Panc1 (cell line): ENCODE measurements at regions not wholly inside any gene's neighbourhood (a gene's known extent, or its start where the extent isn't known, plus 50 kb on each side); places are given as distances from the start of the nearest gene placed in this dataset.

Source experiments
- ATAC-seq: fragments of 200-7000 bp; cut with Tn5 transposase; 2 replicates; pipeline ENCODE4 v1.9.1; 2020; ENCODE audit warnings: mild to moderate bottlenecking, moderate library complexity
- BruUV-seq: library from RNA; stranded (reverse); fragments of 400-500 nt; replicated peaks from 2 replicates; lab custom pipeline; 2021; lab: Mats Ljungman, UMichigan
- CTCF ChIA-PET: fragments of 300-600 bp; sonication (Branson Sonifier 250); formaldehyde crosslinking; loops from one replicate; lab custom pipeline; 2022; ENCODE audit warnings: antibody characterized with exemption; lab: Charles Lee
- POLR2A ChIA-PET: fragments of 300-600 bp; sonication (Branson Sonifier 250); formaldehyde crosslinking; loops from one replicate; lab custom pipeline; 2022; ENCODE audit warnings: antibody characterized with exemption; lab: Charles Lee
- DNase-seq: peaks from one replicate; pipeline ENCODE4 v3.0.0-alpha.2; 2010; ENCODE audit warnings: low read depth, low spot score
- H3K27ac ChIP-seq: 2 replicates; pipeline ENCODE4 v1.5.1; 2011; ENCODE audit warnings: mild to moderate bottlenecking, low read length, inconsistent platforms
- H3K27me3 ChIP-seq: fragments of 200-500 bp; sonication (Bioruptor generic); 2 replicates; pipeline ENCODE4 v1.6.0; 2014; ENCODE audit warnings: low read length, inconsistent platforms; ENCODE audit not compliant: control insufficient read depth, insufficient read depth
- H3K36me3 ChIP-seq: fragments of 200-500 bp; sonication (Bioruptor generic); 2 replicates; pipeline ENCODE4 v1.5.1; 2014; ENCODE audit warnings: inconsistent platforms, mild to moderate bottlenecking, low read length, moderate library complexity; ENCODE audit not compliant: control insufficient read depth, insufficient read depth
- H3K4me1 ChIP-seq: 2 replicates; pipeline ENCODE4 v1.5.1; 2011; ENCODE audit warnings: inconsistent platforms, mild to moderate bottlenecking, low read length, moderate library complexity; ENCODE audit not compliant: control insufficient read depth, insufficient read depth
- H3K4me3 ChIP-seq, 2 experiments: 2 replicates each; pipeline ENCODE4 v1.5.1; 2011 to 2012; ENCODE audit warnings: low read depth in 2 of 2, low read length in 2 of 2, mild to moderate bottlenecking in 2 of 2, inconsistent platforms in 1 of 2, moderate library complexity in 1 of 2
- H3K9me3 ChIP-seq: fragments of 200-500 bp; sonication (Bioruptor generic); 2 replicates; pipeline ENCODE4 v1.5.1; 2014; ENCODE audit warnings: low read depth, mild to moderate bottlenecking, inconsistent platforms, low read length, moderate library complexity; ENCODE audit not compliant: control insufficient read depth, insufficient read depth
- CTCF ChIP-seq: fragments of 450-650 bp; IDR thresholded peaks from 2 replicates; pipeline ENCODE4 v1.5.1; 2017; ENCODE audit warnings: mild to moderate bottlenecking
- POLR2AphosphoS5 ChIP-seq: IDR thresholded peaks from 2 replicates; pipeline ENCODE4 v1.6.1; 2012; ENCODE audit warnings: mild to moderate bottlenecking, low read depth, low read length, moderate library complexity
- REST ChIP-seq, 2 experiments: IDR thresholded peaks; 2 replicates each; pipeline ENCODE4 v1.6.1; 2011 to 2012; ENCODE audit warnings: low read depth in 2 of 2, control low read depth in 1 of 2, low read length in 1 of 2, mild to moderate bottlenecking in 1 of 2, moderate library complexity in 1 of 2; ENCODE audit not compliant: insufficient read depth in 1 of 2
- SIN3A ChIP-seq: IDR thresholded peaks from 2 replicates; pipeline ENCODE4 v1.6.1; 2012; ENCODE audit warnings: low read depth, mild to moderate bottlenecking, low read length, moderate library complexity, borderline replicate concordance; ENCODE audit not compliant: insufficient read depth
- TCF7L2 ChIP-seq: IDR thresholded peaks from 2 replicates; pipeline ENCODE4 v1.6.1; 2011; ENCODE audit warnings: mild to moderate bottlenecking, low read depth, low read length, inconsistent platforms
- in situ Hi-C: cut with HindIII; loops from 2 replicates; pipeline ENCODE4 v1.10.0; 2016; ENCODE audit warnings: low sequenced_read_pairs, low pct_unique_long_range_greater_than_20kb
- intact Hi-C: fragments of 100-400 bp; cut with micrococcal nuclease; formaldehyde crosslinking; loops from one replicate; pipeline ENCODE4 v1.10.0; 2022; ENCODE audit not compliant: unreplicated experiment

DNA sequence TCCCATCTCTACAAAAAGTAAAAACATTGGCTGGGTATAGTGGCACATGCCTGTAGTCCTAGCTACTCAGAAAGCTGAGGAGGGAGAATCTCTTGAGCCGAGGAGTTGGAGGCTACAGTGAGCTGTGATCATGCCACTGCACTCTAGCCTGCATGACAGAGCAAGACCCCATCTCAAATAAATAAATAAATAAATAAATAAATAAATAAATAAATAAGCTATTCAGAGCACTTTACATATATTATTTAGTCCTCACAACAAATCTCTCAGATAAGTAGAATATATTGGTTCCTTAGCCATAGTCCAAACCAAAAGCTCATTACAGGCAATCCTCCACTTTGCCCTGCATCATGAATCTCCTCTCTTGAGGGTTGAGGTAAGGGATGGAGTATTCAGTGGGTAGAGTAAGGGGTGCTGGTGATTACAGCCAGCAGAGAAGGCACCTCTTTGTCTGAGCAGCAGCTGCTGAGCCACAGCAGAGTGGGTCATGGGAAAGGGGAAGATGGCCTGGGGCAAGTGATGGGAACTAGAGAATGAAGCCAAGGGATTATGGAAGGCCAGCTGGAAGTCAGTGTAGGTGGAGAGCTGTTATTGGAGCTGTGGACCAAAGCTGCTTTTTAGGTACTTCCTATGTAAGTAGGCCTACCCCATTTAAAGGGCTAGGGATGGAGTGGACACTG lies 115.5 kb upstream of the ZNF644 start:
- intact Hi-C loops: no loop called here

DNA sequence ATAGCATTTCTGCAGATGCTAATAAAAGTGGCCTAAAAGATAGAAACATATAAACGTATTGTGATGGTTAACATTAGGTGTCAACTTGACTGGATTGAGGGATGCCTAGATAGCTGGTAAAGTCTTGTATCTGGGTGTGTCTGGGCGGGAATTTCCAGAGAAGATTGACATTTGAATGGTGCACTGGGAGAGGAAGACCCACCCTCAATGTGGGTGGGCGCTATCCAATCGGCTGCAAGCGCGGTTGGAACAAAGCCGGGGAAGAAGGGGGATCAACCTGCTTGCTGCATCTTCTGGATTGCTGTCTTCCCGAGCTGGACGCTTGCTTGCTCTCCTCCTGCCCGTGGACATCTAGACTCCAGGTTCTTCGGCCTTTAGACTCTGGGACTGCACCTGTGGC lies 114.0 kb upstream of the ZNF644 start:
- TF ChIP-seq TCF7L2 (no peak), REST (IDR thresholded peaks at IDR 0.05; ENCODE audit: insufficient read depth in 1 of 2, low read depth in 2 of 2, low read length in 1 of 2) (no peak), SIN3A (no peak), POLR2AphosphoS5 (no peak), CTCF (no peak)
- DNase-seq: no peak
- Histone ChIP-seq H3K27ac (no peak overlapping the region), H3K4me3 (no peak overlapping the region), H3K4me1 (no peaks in the 10 kb centered on the region), H3K36me3 (no peaks in the 10 kb centered on the region), H3K9me3 (no peaks in the 10 kb centered on the region), H3K27me3 (0 out of 2 replicates have a peak, but pooled peaks cover 5% of the 10 kb centered on the region)
- POLR2A ChIA-PET: no interaction called here
- in situ Hi-C loops: no loop called here
- BruUV-seq: no TSS peak
- CTCF ChIA-PET: no interaction called here
- intact Hi-C loops: no loop called here
- no peak for ATAC-seq

More for the DNA sequence above, 115.5 kb upstream of the ZNF644 start:
- POLR2A ChIA-PET: no interaction called here
- DNase-seq (no peak), ATAC-seq (no peak)
- BruUV-seq: no TSS peak
- no peak overlapping the region for H3K4me3 ChIP-seq
- CTCF ChIA-PET: no interaction called here
- in situ Hi-C loops: no loop called here
- H3K27ac ChIP-seq: no peak overlapping the region
- H3K9me3 ChIP-seq: no peaks in the 10 kb centered on the region
- H3K4me1 ChIP-seq: no peaks in the 10 kb centered on the region
- no peak for TF ChIP-seq REST (IDR thresholded peaks at IDR 0.05; ENCODE audit: insufficient read depth in 1 of 2, low read depth in 2 of 2, low read length in 1 of 2)
- no peak for TF ChIP-seq TCF7L2
- no peak for TF ChIP-seq CTCF
- TF ChIP-seq SIN3A: no peak
- TF ChIP-seq POLR2AphosphoS5: no peak
- no peaks in the 10 kb centered on the region for H3K36me3 ChIP-seq
- 0 out of 2 replicates have a peak, but pooled peaks cover 5% of the 10 kb centered on the region for H3K27me3 ChIP-seq
